Activated CD8-positive, alpha-beta memory T cell treated with anti-CD3 and anti-CD28 coated beads for 48 hours (primary cell): ENCODE measurements at regions not wholly inside any gene's neighbourhood (a gene's known extent, or its start where the extent isn't known, plus 50 kb on each side); places are given as distances from the start of the nearest gene placed in this dataset.
"Not testable (repeated sequence)": the region's sequence is repeated elsewhere in the genome, so short reads cannot be mapped to it uniquely, and the experiment has no call there.

ENCODE experiments used
- DNase-seq, 3 experiments: peaks; one replicate each; pipeline ENCODE4 v3.0.0-alpha.2; 2020; ENCODE audit warnings: low read depth in 2 of 3, low spot score in 2 of 3

DNA sequence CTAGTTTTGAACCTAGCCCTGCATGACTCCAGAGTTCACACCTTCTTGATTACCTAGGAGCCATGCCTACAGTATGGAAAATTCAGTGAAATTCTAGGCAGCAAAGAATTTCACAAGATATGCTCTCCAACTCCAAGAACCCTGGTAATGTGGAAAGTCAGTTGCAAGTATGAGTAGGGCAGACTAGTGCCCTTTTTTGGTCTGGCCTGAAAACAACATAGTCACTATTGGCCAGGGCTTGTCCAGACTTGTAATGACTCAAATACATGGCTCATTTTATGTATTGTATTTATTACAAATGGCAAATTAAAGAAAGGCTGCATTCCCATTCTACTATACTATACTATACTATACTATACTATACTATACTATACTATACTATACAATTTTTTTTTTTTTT lies 160.4 kb downstream of the ESM1 start:
- no peak for DNase-seq

- no peak for DNase-seq
Observed at GRCh38 chr5:54823006-54823405, 162.4 kb downstream of the ESM1 start.

- no peak for DNase-seq
Observed at GRCh38 chr5:54822324-54822687, 163.1 kb downstream of the ESM1 start.

DNA sequence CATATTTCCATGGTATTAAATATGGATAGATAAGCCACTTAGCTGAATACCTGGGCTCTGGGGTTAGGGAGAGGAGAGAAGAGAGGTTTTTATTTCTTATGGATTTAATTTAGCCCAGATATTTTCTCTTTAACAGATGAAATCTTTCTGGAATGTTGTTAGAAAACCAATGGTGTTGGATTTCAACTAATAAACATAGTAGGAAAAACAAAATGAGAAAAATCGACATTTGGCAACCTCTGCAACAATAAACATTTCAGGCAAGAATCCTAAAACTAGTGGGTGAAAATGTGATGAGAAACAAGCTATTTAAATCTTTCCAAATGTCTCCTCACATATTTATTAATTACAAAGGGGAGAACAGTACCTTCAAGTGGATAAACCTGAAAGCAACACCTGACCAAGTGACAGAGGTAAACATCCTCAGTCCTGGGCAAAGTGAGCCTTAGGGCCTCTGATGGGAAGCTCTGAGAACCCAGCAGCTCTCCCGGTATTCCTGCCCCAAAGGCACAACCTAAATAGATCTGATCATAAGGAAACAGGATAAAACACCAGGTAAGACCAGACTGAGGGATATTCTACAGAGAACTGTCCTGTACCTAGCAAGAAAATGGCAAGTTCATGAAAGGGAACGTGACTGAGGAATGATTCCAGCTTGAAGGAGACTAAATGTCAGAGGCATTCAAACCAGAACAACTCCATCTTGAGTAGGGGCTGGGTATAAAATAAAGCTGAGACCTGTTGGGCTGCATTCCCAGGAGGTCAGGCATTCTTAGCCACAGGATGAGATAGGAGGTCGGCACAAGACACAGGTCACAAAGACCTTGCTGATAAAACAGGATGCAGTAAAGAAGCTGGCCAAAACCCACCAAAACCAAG lies 163.7 kb downstream of the ESM1 start:
- no peak for DNase-seq

- DNase-seq, result no peak
Observed at GRCh38 chr5:54820346-54821134, 164.9 kb downstream of the ESM1 start.

DNA sequence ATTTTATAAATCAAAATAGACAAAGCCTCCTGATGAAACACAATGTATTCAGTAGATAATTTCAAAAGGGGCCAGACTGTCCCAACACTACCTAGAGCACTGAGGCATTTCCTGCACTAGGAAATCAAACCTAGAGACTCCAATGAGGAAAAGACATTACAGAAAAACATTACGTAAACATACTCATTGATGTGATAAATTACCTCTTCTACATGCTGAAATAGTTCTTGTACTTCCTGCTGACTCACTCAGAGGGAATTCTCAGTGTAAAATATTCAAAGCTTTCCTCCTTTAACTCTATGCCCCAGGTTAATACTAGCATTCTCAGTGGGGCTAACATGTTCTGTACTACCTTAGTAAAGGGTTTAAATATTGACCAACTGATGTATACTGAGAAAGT lies 178.0 kb downstream of the ESM1 start:
- no peak for DNase-seq

DNA sequence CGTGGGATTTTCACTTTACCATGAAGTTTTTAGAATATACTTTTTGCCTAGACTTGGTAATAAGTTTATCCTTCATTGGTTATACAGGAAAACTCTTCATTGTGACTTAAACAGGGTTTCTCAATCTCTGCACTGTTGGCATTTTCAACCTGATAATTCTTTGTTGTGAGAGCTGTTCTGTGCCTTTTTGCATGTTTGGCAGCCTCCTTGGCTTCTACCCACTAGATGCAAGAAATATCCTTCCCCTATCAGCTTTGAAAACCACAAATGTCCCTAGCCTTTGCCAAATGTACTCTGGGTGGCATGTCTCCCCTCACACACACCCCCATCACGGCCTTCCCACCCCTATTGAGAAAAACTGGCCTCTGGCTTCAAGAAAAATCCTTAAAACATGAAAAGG lies 180.9 kb downstream of the ESM1 start:
- no peak for DNase-seq

GRCh38 chr5:54804086-54804485 lies 181.3 kb downstream of the ESM1 start:
- no peak for DNase-seq

DNA sequence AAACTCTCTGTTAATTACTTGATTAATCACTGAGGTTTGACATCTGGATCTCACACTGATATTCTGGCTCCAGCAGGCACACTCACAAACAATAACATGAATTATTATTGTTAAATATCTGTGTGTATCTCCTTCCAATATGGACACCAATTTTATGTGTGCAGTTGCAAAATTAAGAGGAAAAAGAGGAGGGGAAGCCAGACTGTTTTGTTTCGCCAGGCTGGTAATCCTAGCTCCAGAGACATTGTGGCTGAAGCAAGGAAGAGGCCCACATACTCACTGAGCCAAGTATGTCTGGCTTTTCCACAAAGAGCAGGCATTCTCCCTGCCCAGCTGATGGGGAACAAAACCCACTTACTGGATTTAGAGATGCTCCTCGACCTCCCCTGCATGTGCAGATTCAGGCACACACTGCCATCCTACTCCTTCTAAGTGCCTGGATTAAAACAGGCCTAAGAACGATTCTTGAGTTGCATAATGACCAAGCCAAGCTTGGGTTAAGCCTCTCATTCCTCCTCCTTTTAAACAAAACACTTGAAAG lies 181.9 kb downstream of the ESM1 start:
- no peak for DNase-seq

GRCh38 chr5:54799645-54800044 lies 185.7 kb downstream of the ESM1 start:
- DNase-seq, result no peak

- no peak for DNase-seq
Observed at GRCh38 chr5:54795777-54796176, 189.6 kb downstream of the ESM1 start.

GRCh38 chr5:54795284-54795683 lies 190.1 kb downstream of the ESM1 start:
- no peak for DNase-seq

DNA sequence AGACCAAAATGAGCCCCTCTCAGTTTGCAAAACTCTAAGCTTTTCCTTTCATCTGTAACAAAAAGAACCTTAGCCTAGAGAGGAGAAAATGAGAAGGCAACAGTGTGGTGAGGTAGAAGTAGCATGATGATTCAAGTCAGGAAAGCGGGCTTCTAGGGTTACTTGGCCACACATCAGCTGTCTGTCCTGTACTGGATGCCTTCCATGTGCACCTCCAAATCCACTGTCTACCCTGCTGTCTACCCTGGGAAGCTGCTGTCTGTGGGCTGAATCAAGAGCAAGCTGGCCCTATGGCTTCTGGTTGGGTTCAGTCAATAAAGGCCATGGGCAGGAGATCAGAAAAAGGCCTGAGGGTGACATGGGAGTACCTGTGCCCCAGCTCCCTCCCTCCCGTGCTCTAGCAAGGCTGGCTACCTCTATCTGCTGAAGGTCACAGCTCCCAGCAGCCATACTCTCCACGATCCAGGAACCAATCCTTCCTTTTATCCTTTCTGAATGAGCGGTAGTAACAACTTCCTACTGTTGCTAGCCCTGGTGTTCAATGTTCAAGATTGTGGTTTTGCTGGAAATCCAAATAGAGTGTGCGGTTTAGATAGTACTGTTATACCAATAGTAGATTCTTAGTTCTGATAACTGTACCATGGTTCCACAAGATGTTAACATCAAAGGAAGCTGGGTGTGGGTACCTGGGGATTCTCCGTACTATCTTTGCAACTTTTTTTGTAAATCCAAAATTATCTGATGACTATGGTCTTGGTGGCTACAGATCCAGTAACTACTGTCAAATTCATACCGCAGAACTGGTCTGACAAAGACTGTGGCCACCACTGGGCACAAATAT lies 191.0 kb downstream of the ESM1 start:
- no peak for DNase-seq

- DNase-seq, result peak; percentile 4 to 19 (median 5)
Observed at GRCh38 chr5:54793468-54794134, 191.8 kb downstream of the ESM1 start.

- no peak for DNase-seq
Observed at GRCh38 chr5:54792611-54793404, 192.6 kb downstream of the ESM1 start.

GRCh38 chr5:54787910-54788309 lies 197.5 kb downstream of the ESM1 start:
- not testable (repeated sequence) for DNase-seq

GRCh38 chr5:54785729-54786591 lies 199.4 kb downstream of the ESM1 start:
- DNase-seq, result no peak

DNA sequence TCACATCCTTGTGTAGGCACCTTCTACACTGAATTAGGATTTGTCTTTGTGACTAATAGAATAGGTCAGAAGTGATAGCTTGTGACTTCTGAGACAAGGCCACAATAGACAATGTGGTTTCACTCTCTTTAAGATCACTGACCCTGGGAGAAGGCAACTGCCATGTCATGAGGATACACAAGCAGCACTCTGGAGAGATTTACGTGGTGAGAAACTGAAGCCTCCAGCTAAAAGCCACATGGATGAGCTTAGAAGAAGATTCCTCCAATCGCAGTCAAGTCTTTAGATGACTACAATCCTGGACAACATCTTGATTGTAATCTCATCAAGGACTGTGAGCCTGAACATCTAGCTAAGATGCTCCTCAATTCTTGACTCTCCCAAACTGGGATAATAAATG lies 206.6 kb downstream of the ESM1 start:
- DNase-seq, result no peak

DNA sequence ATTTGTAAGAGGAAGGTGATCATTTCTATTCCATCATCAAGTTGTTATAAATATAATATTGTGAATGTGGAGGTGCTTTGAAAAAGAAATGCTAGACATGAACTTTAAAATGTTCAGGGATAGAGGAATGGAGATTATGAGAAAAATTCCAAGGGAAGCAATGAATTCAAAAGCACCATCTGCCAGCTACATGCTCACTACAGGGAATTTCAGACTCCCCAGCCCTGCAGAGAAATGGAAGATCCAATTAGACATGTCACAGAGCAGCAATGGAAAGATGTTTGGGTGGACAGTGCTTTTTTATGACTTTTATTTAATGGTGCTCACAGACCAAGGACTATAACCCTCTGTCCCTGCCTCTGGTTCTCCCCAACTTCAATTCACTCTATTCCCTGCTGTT lies 209.7 kb downstream of the ESM1 start:
- DNase-seq, result no peak
